AG09309 (cell line): ENCODE measurements at regions not wholly inside any gene's neighbourhood (a gene's known extent, or its start where the extent isn't known, plus 50 kb on each side); places are given as distances from the start of the nearest gene placed in this dataset.

Experiments
- DNase-seq: peaks from one replicate; pipeline ENCODE4 v3.0.0-alpha.2; 2010; ENCODE audit warnings: low read depth
- H3K4me3 ChIP-seq: 2 replicates; pipeline ENCODE4 v1.5.1; 2011; ENCODE audit warnings: mild to moderate bottlenecking, low read depth, low read length, moderate library complexity; ENCODE audit not compliant: control insufficient read depth
- CTCF ChIP-seq: IDR thresholded peaks from 2 replicates; pipeline ENCODE4 v1.5.1; 2011; ENCODE audit warnings: mild to moderate bottlenecking, low read depth, low read length, inconsistent platforms; ENCODE audit not compliant: insufficient read depth, control insufficient read depth; ENCODE audit errors: missing control alignments

GRCh38 chr2:103496850-103497249, 735.0 kb downstream of the TMEM182 start:
- no peak for DNase-seq
- no peak for TF ChIP-seq CTCF
- no peak overlapping the region for H3K4me3 ChIP-seq

GRCh38 chr2:103506812-103507211, 745.0 kb downstream of the TMEM182 start:
- H3K4me3 ChIP-seq = no peak overlapping the region
- TF ChIP-seq CTCF = no peak
- DNase-seq = no peak

DNA sequence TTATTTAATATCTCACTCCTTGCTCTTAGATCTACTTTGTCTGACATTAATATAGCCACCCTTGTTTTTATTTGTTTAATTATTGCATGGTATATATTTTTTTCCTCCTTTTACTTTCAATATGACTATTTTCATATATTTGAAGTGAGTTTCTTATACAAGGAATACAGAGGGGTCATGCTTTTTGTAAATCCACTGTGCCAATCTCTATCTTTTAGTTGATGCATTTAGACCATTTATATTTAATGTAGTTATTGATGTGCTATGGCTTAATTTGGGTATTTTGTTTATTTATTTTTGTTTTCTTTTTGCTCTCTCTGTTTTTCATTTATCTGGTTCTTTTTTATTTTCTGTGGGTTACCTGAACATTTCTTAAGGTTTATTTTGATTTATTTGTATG, 750.6 kb downstream of the TMEM182 start:
- TF ChIP-seq CTCF = no peak
- H3K4me3 ChIP-seq = no peak overlapping the region
- DNase-seq = no peak

DNA sequence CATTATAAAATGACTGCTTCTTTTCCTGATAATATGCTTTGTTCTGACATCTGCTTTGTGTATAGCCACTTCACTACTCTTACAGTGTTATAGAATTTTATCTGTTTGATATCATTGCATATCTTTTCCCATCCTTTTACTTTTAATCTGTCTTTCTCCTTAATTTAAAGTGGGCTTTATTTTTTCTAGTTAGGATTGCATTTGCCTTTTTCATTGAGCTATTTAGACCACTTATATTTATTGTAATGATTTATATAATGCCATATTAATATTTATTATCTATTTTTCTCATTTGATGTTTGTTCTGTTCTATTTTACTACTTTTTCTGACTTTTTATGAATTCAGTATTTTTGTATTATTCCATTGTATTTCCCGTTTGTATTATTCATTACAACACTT, 758.7 kb downstream of the TMEM182 start:
- no peak overlapping the region for H3K4me3 ChIP-seq
- TF ChIP-seq CTCF = no peak
- DNase-seq = no peak

DNA sequence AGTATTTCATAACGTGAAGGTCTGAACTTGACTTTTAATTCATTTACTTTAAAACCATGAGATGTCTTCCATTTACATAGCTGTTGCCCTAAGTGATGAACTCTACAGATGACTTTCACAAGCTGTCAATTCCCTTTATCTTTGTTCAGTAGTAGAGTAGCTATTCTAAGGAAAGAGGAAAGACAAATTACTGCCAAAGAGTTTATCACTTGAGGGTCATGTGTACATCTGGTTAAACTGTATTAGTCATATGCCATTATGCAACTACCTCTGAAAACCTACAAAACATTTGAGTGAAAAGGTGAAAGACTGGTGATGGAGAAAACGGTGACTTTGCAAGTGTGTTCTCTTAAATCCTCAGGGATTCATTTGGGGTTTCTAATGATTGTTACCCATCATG, 763.9 kb downstream of the TMEM182 start:
- DNase-seq = no peak
- TF ChIP-seq CTCF = no peak
- no peak overlapping the region for H3K4me3 ChIP-seq

GRCh38 chr2:103526757-103527156, 764.9 kb downstream of the TMEM182 start:
- TF ChIP-seq CTCF = no peak
- H3K4me3 ChIP-seq = no peak overlapping the region
- DNase-seq = no peak

DNA sequence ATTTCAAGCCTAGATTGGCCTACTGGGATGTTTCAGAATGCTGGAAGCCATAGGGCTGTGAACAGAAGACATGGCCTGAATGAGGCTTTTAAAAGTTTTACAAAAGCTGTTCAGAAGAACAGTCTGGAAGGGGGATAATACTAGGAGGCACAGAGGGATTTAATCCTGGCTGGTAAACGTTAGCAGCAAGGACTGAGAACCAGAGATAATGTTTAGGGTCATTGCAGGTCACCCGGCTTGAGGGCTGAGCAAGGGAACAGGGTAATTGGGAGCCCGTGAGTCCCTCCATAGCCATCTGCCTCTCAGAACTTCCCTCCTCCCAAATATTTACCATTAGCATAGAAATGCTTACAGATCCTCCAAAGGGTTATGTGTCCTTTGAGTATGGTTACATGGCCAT, 765.4 kb downstream of the TMEM182 start:
- H3K4me3 ChIP-seq = no peak overlapping the region
- no peak for DNase-seq
- TF ChIP-seq CTCF = no peak
